GM23338 (cell line): ENCODE measurements at regions not wholly inside any gene's neighbourhood (a gene's known extent, or its start where the extent isn't known, plus 50 kb on each side); places are given as distances from the start of the nearest gene placed in this dataset.

Experiments
- ATAC-seq: fragments of 200-7000 bp; cut with Tn5 transposase; 3 replicates; pipeline ENCODE4 v1.9.1; 2020
- DNase-seq: peaks from one replicate; pipeline ENCODE4 v3.0.0-alpha.2; 2015; ENCODE audit warnings: low spot score
- H2AFZ ChIP-seq: fragments of 200-600 bp; sonication (generic); 2 replicates; pipeline ENCODE4 v1.8.0; 2016; ENCODE audit warnings: antibody characterized with exemption, mild to moderate bottlenecking, moderate library complexity
- H3F3A ChIP-seq: fragments of 200-600 bp; sonication (generic); replicated peaks from 2 replicates; pipeline ENCODE4 v1.8.0; 2017; ENCODE audit warnings: antibody characterized with exemption, mixed run types, low read depth
- H3K27ac ChIP-seq: fragments of 200-600 bp; sonication (generic); 2 replicates; pipeline ENCODE4 v1.6.1; 2016; ENCODE audit warnings: low read depth
- H3K27me3 ChIP-seq: fragments of 200-600 bp; sonication (generic); 2 replicates; pipeline ENCODE4 v1.8.0; 2016; ENCODE audit warnings: mild to moderate bottlenecking, mixed run types, moderate library complexity; ENCODE audit not compliant: insufficient read depth
- H3K36me3 ChIP-seq: fragments of 200-600 bp; sonication (generic); 2 replicates; pipeline ENCODE4 v1.8.0; 2016; ENCODE audit warnings: mild to moderate bottlenecking; ENCODE audit not compliant: insufficient read depth
- H3K4me1 ChIP-seq: fragments of 200-600 bp; sonication (generic); 2 replicates; pipeline ENCODE4 v1.8.0; 2016; ENCODE audit warnings: mild to moderate bottlenecking, moderate library complexity; ENCODE audit not compliant: insufficient read depth
- H3K4me2 ChIP-seq: fragments of 200-600 bp; sonication (generic); 2 replicates; pipeline ENCODE4 v1.7.1; 2017; ENCODE audit warnings: mixed run types
- H3K4me3 ChIP-seq: fragments of 200-600 bp; sonication (generic); 2 replicates; pipeline ENCODE4 v1.6.1; 2016; ENCODE audit warnings: mixed run types
- H3K79me2 ChIP-seq: fragments of 200-600 bp; sonication (generic); replicated peaks from 2 replicates; pipeline ENCODE4 v1.8.0; 2017; ENCODE audit warnings: mild to moderate bottlenecking; ENCODE audit not compliant: insufficient read depth
- H3K9me2 ChIP-seq: fragments of 200-600 bp; sonication (generic); 2 replicates; pipeline ENCODE4 v1.8.0; 2017; ENCODE audit not compliant: insufficient read depth
- H4K20me1 ChIP-seq: fragments of 200-600 bp; sonication (generic); replicated peaks from 2 replicates; pipeline ENCODE4 v1.8.0; 2017; ENCODE audit warnings: mild to moderate bottlenecking; ENCODE audit not compliant: insufficient read depth
- H3K27ac Mint-ChIP-seq: 2 replicates; pipeline ENCODE4 v1.8.0; 2020; ENCODE audit warnings: inconsistent platforms, mild to moderate bottlenecking, moderate library complexity, mixed read lengths
- H3K27me3 Mint-ChIP-seq: 3 replicates; pipeline ENCODE4 v1.8.0; 2022; ENCODE audit warnings: low read depth, mild to moderate bottlenecking, moderate library complexity, mixed read lengths, inconsistent platforms; ENCODE audit not compliant: insufficient read depth, poor library complexity
- H3K36me3 Mint-ChIP-seq: 3 replicates; pipeline ENCODE4 v1.8.0; 2021; ENCODE audit warnings: low read depth, mild to moderate bottlenecking, inconsistent platforms, moderate library complexity, mixed read lengths
- H3K4me1 Mint-ChIP-seq: 3 replicates; pipeline ENCODE4 v1.8.0; 2020; ENCODE audit warnings: mild to moderate bottlenecking, inconsistent platforms, mixed read lengths
- H3K4me3 Mint-ChIP-seq: 3 replicates; pipeline ENCODE4 v1.8.0; 2021; ENCODE audit warnings: moderate library complexity, mild to moderate bottlenecking, inconsistent platforms, mixed read lengths
- H3K9me3 Mint-ChIP-seq: 3 replicates; pipeline ENCODE4 v1.8.0; 2020; ENCODE audit warnings: moderate library complexity, mild to moderate bottlenecking, inconsistent platforms, mixed read lengths
- CREB1 ChIP-seq: fragments of 250-450 bp; sonication (Bioruptor Pico); IDR thresholded peaks from 2 replicates; pipeline ENCODE4 v1.5.0; 2020; ENCODE audit warnings: low read depth, mild to moderate bottlenecking, moderate library complexity
- CTCF ChIP-seq, 2 experiments: fragments of 200-600 bp in 1 of 2; sonication (generic) in 1 of 2; conservative IDR thresholded peaks; 2 replicates each; pipeline versions ENCODE4 v1.5.1 to v1.6.1; 2016 to 2017; ENCODE audit warnings: antibody characterized with exemption in 2 of 2, low read depth in 2 of 2, mild to moderate bottlenecking in 2 of 2, moderate library complexity in 1 of 2
- EZH2 ChIP-seq: fragments of 200-600 bp; sonication (generic); IDR thresholded peaks from one replicate; pipeline ENCODE4 v1.8.0; 2017; ENCODE audit warnings: antibody characterized with exemption, mild to moderate bottlenecking, low read depth; ENCODE audit not compliant: unreplicated experiment
- EZH2phosphoT487 ChIP-seq: fragments of 200-600 bp; sonication (generic); IDR thresholded peaks from one replicate; pipeline ENCODE4 v1.8.1; 2018; ENCODE audit warnings: antibody characterized with exemption; ENCODE audit not compliant: unreplicated experiment
- NANOG ChIP-seq: IDR thresholded peaks from 2 replicates; pipeline ENCODE4 v1.6.1; 2016; ENCODE audit warnings: antibody characterized with exemption, borderline replicate concordance
- POLR2AphosphoS5 ChIP-seq: IDR thresholded peaks from 2 replicates; pipeline ENCODE4 v1.6.1; 2016; ENCODE audit warnings: antibody characterized with exemption, low read depth
- ZNF114 ChIP-seq: fragments of 250-450 bp; sonication (Bioruptor Pico); IDR thresholded peaks from 2 replicates; pipeline ENCODE4 v1.5.0; 2020; ENCODE audit warnings: mild to moderate bottlenecking, moderate library complexity
- ZNF331 ChIP-seq: fragments of 250-450 bp; sonication (Bioruptor Pico); IDR thresholded peaks from 2 replicates; pipeline ENCODE4 v1.5.0; 2020; ENCODE audit warnings: low read depth, mild to moderate bottlenecking, moderate library complexity
- ZNF462 ChIP-seq: fragments of 250-450 bp; sonication (Bioruptor Pico); IDR thresholded peaks from 2 replicates; pipeline ENCODE4 v1.5.0; 2020; ENCODE audit warnings: mild to moderate bottlenecking, moderate library complexity

GRCh38 chr10:23692736-23693135 lies 253.9 kb downstream of the OTUD1 start:
- no peak for TF ChIP-seq ZNF114
- peak; percentile 34 for TF ChIP-seq EZH2
- H3K4me1 ChIP-seq = peaks cover 11% of the 10 kb centered on the region; the same call in 1 of the 2 replicates
- no peak for ATAC-seq
- no peak for DNase-seq
- H3K4me2 ChIP-seq = 0 out of 2 replicates have a peak overlapping the region, but pooled peaks have one; percentile 92
- H3K27me3 Mint-ChIP-seq = peaks cover 58% of the 10 kb centered on the region
- H3K9me3 Mint-ChIP-seq = no peaks in the 10 kb centered on the region
- no peaks in the 10 kb centered on the region for H3K36me3 ChIP-seq
- H3K27me3 ChIP-seq = peaks cover 82% of the 10 kb centered on the region
- H3K79me2 ChIP-seq = no peaks in the 10 kb centered on the region
- peak overlapping the region; percentile 76; the same call in 1 of the 2 replicates for H3K4me3 ChIP-seq
- no peaks in the 10 kb centered on the region for H3K36me3 Mint-ChIP-seq
- H3K4me1 Mint-ChIP-seq = peaks cover 13% of the 10 kb centered on the region
- no peak overlapping the region for H3K4me3 Mint-ChIP-seq
- H3K9me2 ChIP-seq = no peaks in the 10 kb centered on the region
- no peak overlapping the region for H3K27ac Mint-ChIP-seq
- H3K27ac ChIP-seq = no peak overlapping the region
- H3F3A ChIP-seq = no peaks in the 10 kb centered on the region
- peaks cover 8% of the 10 kb centered on the region; the same call in 1 of the 2 replicates for H4K20me1 ChIP-seq
- no peak overlapping the region for H2AFZ ChIP-seq

GRCh38 chr10:23693501-23693901 lies 254.6 kb downstream of the OTUD1 start:
- H3K9me3 Mint-ChIP-seq = no peaks in the 10 kb centered on the region
- peaks cover 8% of the 10 kb centered on the region; the same call in 1 of the 2 replicates for H4K20me1 ChIP-seq
- ATAC-seq = peak; percentile 71
- H3K4me1 Mint-ChIP-seq = peaks cover 13% of the 10 kb centered on the region
- peak; percentile 86 for DNase-seq
- H2AFZ ChIP-seq = peak overlapping the region; percentile 99
- no peaks in the 10 kb centered on the region for H3K36me3 Mint-ChIP-seq
- H3F3A ChIP-seq = no peaks in the 10 kb centered on the region
- H3K4me2 ChIP-seq = peak overlapping the region; percentile 92
- H3K27ac Mint-ChIP-seq = no peak overlapping the region
- H3K4me1 ChIP-seq = peaks cover 11% of the 10 kb centered on the region; the same call in 1 of the 2 replicates
- H3K27ac ChIP-seq = no peak overlapping the region
- peak overlapping the region; percentile 83 for H3K4me3 Mint-ChIP-seq
- H3K9me2 ChIP-seq = no peaks in the 10 kb centered on the region
- H3K36me3 ChIP-seq = no peaks in the 10 kb centered on the region
- H3K4me3 ChIP-seq = peak overlapping the region; percentile 76
- H3K79me2 ChIP-seq = no peaks in the 10 kb centered on the region
- TF ChIP-seq CTCF (conservative IDR thresholded peaks at IDR 0.05; ENCODE audit: low read depth in 2 of 2) (peak; percentile 14 to 26; a peak in 1 of 4 replicates), ZNF331 (CRISPR knock-in tag) (no peak), ZNF462 (no peak), EZH2 (peak; percentile 41), NANOG (no peak), POLR2AphosphoS5 (no peak), CREB1 (CRISPR knock-in tag) (no peak), EZH2phosphoT487 (no peak)
- H3K27me3 ChIP-seq = peaks cover 90% of the 10 kb centered on the region
- peaks cover 58% of the 10 kb centered on the region for H3K27me3 Mint-ChIP-seq
